Caco-2 (cell line): ENCODE measurements at regions not wholly inside any gene's neighbourhood (a gene's known extent, or its start where the extent isn't known, plus 50 kb on each side); places are given as distances from the start of the nearest gene placed in this dataset.

Experiments used
- BruUV-seq: library from RNA; stranded (reverse); fragments of 400-500 nt; replicated peaks from 2 replicates; lab custom pipeline; 2021; lab: Mats Ljungman, UMichigan
- CTCF ChIA-PET: fragments of 300-600 bp; sonication (Branson Sonifier 250); formaldehyde crosslinking; loops from one replicate; lab custom pipeline; 2022; ENCODE audit warnings: antibody characterized with exemption; lab: Charles Lee
- POLR2A ChIA-PET: fragments of 300-600 bp; sonication (Branson Sonifier 250); formaldehyde crosslinking; loops from one replicate; lab custom pipeline; 2022; ENCODE audit warnings: antibody characterized with exemption; lab: Charles Lee
- DNase-seq, 2 experiments: peaks; one replicate each; pipeline versions ENCODE4 v3.0.0 to v3.0.0-alpha.2; 2020 to 2022
- H3K27me3 ChIP-seq: replicated peaks from 2 replicates; pipeline ENCODE4 v1.6.0; 2011; ENCODE audit warnings: low read length; ENCODE audit not compliant: control insufficient read depth, insufficient read depth
- H3K36me3 ChIP-seq: 2 replicates; pipeline ENCODE4 v1.5.1; 2011; ENCODE audit warnings: low read length; ENCODE audit not compliant: control insufficient read depth, insufficient read depth
- H3K4me1 ChIP-seq: fragments of 250-450 bp; sonication (Bioruptor Pico); 2 replicates; pipeline ENCODE4 v1.5.1; 2020; ENCODE audit warnings: mild to moderate bottlenecking
- H3K4me3 ChIP-seq: 2 replicates; pipeline ENCODE4 v1.5.1; 2011; ENCODE audit warnings: low read depth, mild to moderate bottlenecking, control low read depth, low read length
- H3K9me3 ChIP-seq: fragments of 250-450 bp; sonication (Bioruptor Pico); 2 replicates; pipeline ENCODE4 v1.5.1; 2020; ENCODE audit warnings: mild to moderate bottlenecking, moderate library complexity
- H3K27ac Mint-ChIP-seq: one replicate; pipeline ENCODE4 v1.8.0; 2022; ENCODE audit warnings: mixed read lengths; ENCODE audit not compliant: unreplicated experiment
- H3K27me3 Mint-ChIP-seq: one replicate; pipeline ENCODE4 v1.8.0; 2022; ENCODE audit warnings: mixed read lengths; ENCODE audit not compliant: insufficient read depth, unreplicated experiment
- H3K36me3 Mint-ChIP-seq: one replicate; pipeline ENCODE4 v1.8.0; 2022; ENCODE audit warnings: mild to moderate bottlenecking, mixed read lengths; ENCODE audit not compliant: insufficient read depth, unreplicated experiment
- H3K4me1 Mint-ChIP-seq: one replicate; pipeline ENCODE4 v1.8.0; 2022; ENCODE audit warnings: low read depth, mixed read lengths; ENCODE audit not compliant: unreplicated experiment
- H3K4me3 Mint-ChIP-seq: one replicate; pipeline ENCODE4 v1.8.0; 2022; ENCODE audit warnings: mild to moderate bottlenecking, moderate library complexity, mixed read lengths; ENCODE audit not compliant: unreplicated experiment
- H3K9me3 Mint-ChIP-seq: one replicate; pipeline ENCODE4 v1.8.0; 2022; ENCODE audit warnings: mixed read lengths; ENCODE audit not compliant: unreplicated experiment
- intact Hi-C: fragments of 100-400 bp; cut with micrococcal nuclease; formaldehyde crosslinking; loops from one replicate; pipeline ENCODE4 v1.10.0; 2022; ENCODE audit not compliant: unreplicated experiment
- TF ChIP-seq, protein P1 (sequence below), 2 experiments: fragments of 200-600 bp in 1 of 2; IDR thresholded peaks; 1 replicate in 1 of 2; 2 replicates in 1 of 2; pipeline versions ENCODE4 v1.5.1 to v1.8.0; 2011 to 2022; ENCODE audit warnings: antibody characterized with exemption in 1 of 2, control low read depth in 1 of 2, inconsistent platforms in 1 of 2, low read depth in 1 of 2, low read length in 1 of 2, mild to moderate bottlenecking in 1 of 2, moderate library complexity in 1 of 2; ENCODE audit not compliant: insufficient read depth in 1 of 2, severe bottlenecking in 1 of 2, unreplicated experiment in 1 of 2

GRCh38 chr5:68047035-68047434 is 168.5 kb upstream of the PIK3R1 start:
- Mint-ChIP-seq H3K4me1 (no peaks in the 10 kb centered on the region), H3K27me3 (no peaks in the 10 kb centered on the region), H3K36me3 (no peaks in the 10 kb centered on the region), H3K4me3 (no peak overlapping the region), H3K27ac (no peak overlapping the region), H3K9me3 (peaks cover 57% of the 10 kb centered on the region)
- POLR2A ChIA-PET: no interaction called here
- Histone ChIP-seq H3K4me3 (no peak overlapping the region), H3K27me3 (no peaks in the 10 kb centered on the region), H3K4me1 (no peaks in the 10 kb centered on the region), H3K36me3 (no peaks in the 10 kb centered on the region), H3K9me3 (peaks cover 19% of the 10 kb centered on the region)
- no TSS peak for BruUV-seq
- DNase-seq: no peak
- TF ChIP-seq, protein P1, sequence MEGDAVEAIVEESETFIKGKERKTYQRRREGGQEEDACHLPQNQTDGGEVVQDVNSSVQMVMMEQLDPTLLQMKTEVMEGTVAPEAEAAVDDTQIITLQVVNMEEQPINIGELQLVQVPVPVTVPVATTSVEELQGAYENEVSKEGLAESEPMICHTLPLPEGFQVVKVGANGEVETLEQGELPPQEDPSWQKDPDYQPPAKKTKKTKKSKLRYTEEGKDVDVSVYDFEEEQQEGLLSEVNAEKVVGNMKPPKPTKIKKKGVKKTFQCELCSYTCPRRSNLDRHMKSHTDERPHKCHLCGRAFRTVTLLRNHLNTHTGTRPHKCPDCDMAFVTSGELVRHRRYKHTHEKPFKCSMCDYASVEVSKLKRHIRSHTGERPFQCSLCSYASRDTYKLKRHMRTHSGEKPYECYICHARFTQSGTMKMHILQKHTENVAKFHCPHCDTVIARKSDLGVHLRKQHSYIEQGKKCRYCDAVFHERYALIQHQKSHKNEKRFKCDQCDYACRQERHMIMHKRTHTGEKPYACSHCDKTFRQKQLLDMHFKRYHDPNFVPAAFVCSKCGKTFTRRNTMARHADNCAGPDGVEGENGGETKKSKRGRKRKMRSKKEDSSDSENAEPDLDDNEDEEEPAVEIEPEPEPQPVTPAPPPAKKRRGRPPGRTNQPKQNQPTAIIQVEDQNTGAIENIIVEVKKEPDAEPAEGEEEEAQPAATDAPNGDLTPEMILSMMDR (IDR thresholded peaks at IDR 0.05; ENCODE audit: insufficient read depth in 1 of 2, low read depth in 1 of 2, low read length in 1 of 2, severe bottlenecking in 1 of 2, unreplicated experiment in 1 of 2): no peak
- intact Hi-C loops: no loop called here
- CTCF ChIA-PET: no interaction called here

- TF ChIP-seq, protein P1 (IDR thresholded peaks at IDR 0.05; ENCODE audit: insufficient read depth in 1 of 2, low read depth in 1 of 2, low read length in 1 of 2, severe bottlenecking in 1 of 2, unreplicated experiment in 1 of 2): no peak
- H3K27me3 Mint-ChIP-seq: no peaks in the 10 kb centered on the region
- DNase-seq: no peak
- CTCF ChIA-PET: no interaction called here
- POLR2A ChIA-PET: no interaction called here
- H3K4me3 Mint-ChIP-seq: no peak overlapping the region
- H3K4me1 Mint-ChIP-seq: no peaks in the 10 kb centered on the region
- no peaks in the 10 kb centered on the region for H3K36me3 Mint-ChIP-seq
- peaks cover 51% of the 10 kb centered on the region for H3K9me3 Mint-ChIP-seq
- no TSS peak for BruUV-seq
- H3K27ac Mint-ChIP-seq: no peak overlapping the region
- intact Hi-C loops: no loop called here
- Histone ChIP-seq H3K27me3 (no peaks in the 10 kb centered on the region), H3K4me3 (no peak overlapping the region), H3K9me3 (peaks cover 19% of the 10 kb centered on the region), H3K36me3 (no peaks in the 10 kb centered on the region), H3K4me1 (no peaks in the 10 kb centered on the region)
Observed at GRCh38 chr5:68046445-68046844, 169.1 kb upstream of the PIK3R1 start.

- no peaks in the 10 kb centered on the region for H3K36me3 ChIP-seq
- no peak for DNase-seq
- ChIA-PET CTCF (no interaction called here), POLR2A (no interaction called here)
- no TSS peak for BruUV-seq
- peaks cover 1% of the 10 kb centered on the region for H3K4me1 Mint-ChIP-seq
- intact Hi-C loops: no loop called here
- no peaks in the 10 kb centered on the region for H3K27me3 ChIP-seq
- no peaks in the 10 kb centered on the region for H3K27me3 Mint-ChIP-seq
- TF ChIP-seq, protein P1 (IDR thresholded peaks at IDR 0.05; ENCODE audit: insufficient read depth in 1 of 2, low read depth in 1 of 2, low read length in 1 of 2, severe bottlenecking in 1 of 2, unreplicated experiment in 1 of 2): no peak
- peaks cover 5% of the 10 kb centered on the region; the same call in 1 of the 2 replicates for H3K9me3 ChIP-seq
- H3K4me3 Mint-ChIP-seq: no peak overlapping the region
- no peak overlapping the region for H3K27ac Mint-ChIP-seq
- H3K4me3 ChIP-seq: no peak overlapping the region
- no peaks in the 10 kb centered on the region for H3K36me3 Mint-ChIP-seq
- H3K9me3 Mint-ChIP-seq: peaks cover 10% of the 10 kb centered on the region
- H3K4me1 ChIP-seq: 0 out of 2 replicates have a peak, but pooled peaks cover 4% of the 10 kb centered on the region
Observed at GRCh38 chr5:68041293-68041692, 174.3 kb upstream of the PIK3R1 start.
